Left renal cortex interstitium (tissue), 4 donors: ENCODE measurements at regions not wholly inside any gene's neighbourhood (a gene's known extent, or its start where the extent isn't known, plus 50 kb on each side); places are given as distances from the start of the nearest gene placed in this dataset.
A peak's percentile ranks its signal among the peaks of the same experiment; 100 is the strongest.

Experiments
- DNase-seq, 4 donors: peaks; one replicate each; pipeline ENCODE4 v3.0.0-alpha.2; 2013; ENCODE audit warnings: low read depth in 4 of 4, low spot score in 2 of 4, missing footprints in 1 of 4

DNA sequence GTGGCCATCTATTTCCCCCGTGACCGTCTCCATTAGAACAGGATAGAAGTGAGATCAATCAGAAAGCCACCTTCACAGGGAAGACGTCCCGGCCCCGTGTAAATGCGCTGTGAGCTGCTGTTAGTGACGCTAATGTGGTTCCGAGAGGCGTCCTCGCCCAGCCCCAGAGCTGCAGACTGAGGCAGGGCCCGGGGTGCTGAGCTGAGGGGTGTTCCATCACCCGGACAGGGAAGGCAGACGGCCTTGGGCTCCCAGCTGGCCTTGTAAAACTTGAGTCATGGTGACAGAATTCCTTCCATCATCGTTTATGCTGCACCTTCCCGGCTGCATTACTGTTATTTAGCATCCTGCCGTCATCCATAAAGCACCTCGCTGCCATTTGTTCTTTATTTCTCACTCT is 195.3 kb upstream of the CTBP2 start:
- no peak for DNase-seq

DNA sequence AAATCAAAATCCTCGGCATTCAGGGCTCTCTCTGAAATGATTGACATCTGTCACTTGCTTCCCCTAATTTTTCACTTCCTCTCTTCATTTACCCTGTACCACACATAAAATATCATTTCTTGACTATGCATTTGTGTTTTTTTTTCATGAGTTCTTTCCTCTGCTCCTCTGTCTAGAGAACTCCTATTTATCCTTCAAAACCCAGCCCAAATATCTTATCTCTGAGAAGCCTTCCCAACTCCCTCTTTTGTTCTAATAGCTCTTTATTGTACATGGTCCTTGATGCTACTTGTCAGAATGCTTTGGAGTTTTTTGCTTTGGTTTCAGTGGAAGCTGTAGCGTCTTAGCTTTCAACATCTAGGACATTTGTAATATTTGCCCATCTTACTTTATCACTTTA is 190.2 kb upstream of the CTBP2 start:
- DNase-seq, result no peak

DNA sequence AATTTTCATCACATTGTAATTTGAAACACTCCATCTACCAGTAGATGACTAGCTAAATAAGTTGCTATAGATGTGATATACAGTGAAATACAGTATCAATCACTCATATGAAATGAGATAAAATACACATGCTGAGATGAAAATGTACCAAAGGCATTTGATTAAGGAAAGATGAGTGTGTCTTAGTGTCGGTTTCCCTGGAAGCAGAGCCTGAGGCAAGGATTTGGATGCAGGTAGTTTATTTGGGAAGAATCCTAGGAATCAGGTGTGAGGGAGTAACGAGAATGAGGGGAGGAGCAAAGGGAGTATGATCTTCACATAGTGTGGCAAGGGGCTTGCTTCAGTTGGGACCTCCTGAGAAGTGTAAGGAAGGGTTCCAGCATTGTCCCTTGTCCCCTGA is 188.2 kb upstream of the CTBP2 start:
- DNase-seq, result no peak

DNA sequence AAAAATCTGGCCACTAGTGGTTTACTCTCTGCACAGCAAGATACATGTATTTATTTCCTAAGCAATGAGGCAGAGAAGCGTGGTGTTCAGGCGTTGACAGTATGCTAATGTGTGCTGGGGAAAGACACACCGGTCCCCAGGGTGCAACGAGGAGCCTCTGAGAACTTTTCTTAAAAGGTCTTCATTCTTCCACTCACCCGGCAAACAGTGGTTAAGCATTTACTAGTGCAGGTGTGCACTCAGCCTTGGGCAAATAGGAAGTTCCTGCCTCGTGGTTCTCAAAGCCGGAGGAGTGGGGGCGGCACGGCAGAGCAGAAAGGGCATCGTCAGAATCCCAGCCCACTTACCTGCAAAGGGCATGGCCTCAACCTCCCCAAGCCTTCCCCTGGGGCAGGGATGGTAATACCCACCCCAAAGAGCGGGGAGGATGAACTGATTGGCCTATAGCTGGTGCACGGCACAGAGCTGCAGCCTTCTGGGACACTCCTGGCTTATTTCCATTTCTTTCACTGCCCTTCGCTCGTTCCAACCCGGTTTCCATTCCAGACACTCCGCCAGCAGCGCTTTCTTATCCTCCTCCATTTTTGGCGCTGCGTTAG is 184.3 kb upstream of the CTBP2 start:
- peak; percentile 4 to 44 (median 12) for DNase-seq

DNA sequence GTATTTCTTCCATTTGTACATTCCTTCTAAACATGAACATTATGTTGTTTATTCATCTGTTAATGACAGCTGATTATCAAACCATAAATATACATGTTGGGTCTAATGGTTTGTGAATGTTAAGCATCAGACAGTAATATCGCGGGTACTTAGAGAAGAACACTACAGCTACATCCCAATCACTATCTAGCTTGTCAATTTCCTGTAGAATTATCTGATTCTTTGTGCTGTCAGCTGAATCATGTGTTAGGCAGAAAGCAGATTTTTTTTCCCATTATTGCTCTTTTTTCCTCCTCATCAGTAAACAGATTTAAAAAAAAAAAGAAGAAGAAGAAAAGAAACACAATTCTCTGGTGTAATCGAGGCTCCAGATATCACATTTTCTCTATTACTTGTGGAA is 183.6 kb upstream of the CTBP2 start:
- DNase-seq, result no peak

DNA sequence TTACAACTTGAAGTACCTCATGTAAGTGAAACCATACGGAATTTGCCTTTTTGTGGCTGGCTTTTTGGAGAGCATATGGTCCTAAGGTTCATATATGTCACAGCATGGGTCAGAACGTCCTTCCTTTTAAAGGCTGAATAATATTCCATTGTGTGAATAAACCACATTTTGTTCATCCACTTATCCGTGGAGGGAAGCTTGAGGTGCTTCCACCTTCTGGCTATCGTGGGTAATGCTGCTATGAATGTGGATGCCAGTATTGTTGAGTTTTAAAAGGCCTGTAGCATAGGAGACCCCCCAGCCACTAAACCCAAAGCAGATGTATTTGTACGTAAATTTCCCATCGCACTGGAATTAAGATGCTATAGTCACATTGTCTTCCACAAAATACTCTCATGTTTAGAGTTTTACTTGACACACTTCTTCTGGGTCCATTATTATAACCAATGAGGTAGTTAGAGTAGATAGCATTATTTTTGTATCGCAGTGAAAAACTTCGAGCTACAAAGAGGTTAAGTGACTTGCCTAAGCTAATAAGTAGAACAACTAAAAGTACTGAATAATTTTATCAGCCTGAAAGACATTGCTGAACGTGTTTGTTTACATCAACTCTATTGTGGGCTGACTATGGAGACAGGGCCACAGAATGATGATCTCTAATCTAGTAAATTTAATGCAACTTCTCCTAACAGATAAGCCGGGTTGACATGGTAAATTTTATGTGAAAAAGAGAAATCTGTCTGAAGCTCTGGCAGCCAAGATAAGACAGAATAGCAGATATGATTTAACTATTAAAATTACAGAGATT is 183.0 kb upstream of the CTBP2 start:
- no peak for DNase-seq

DNA sequence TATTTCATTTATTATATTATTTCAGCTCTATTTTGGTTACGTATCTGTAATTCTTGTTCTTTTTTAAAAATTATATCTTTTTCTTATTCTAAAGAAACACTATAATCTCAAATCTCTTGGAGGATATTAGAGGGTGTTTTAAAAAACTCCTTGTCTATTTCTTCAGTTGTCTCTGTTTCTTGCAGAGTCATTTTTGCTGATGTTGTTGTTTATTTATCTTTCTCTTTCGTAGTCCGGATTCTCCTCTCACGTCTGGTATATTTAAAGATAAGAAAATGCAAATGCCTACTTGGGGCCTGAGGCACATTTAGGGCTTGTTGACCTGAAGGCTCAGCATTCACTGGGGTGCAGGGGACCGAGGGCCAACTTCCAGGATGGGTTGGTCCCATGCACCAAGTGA is 181.2 kb upstream of the CTBP2 start:
- no peak for DNase-seq

DNA sequence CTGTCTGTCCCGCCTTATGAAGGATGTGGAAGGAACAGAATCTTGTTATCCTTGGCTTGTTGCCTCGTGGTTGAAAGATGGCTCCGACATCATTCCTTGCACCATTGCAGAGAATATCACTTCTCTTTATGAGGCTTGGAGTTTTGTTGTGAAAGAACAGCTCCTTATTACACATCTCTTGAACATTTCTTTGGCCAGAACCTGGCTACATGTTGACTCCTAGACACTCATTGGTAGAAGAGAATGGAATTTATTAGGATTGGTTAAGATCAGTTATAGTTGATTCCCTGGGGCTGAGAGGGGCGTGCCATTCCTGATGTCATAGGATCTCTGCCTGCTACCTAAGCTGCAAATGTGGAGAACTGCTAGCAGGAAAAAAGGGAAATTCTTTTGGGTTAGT is 180.5 kb upstream of the CTBP2 start:
- no peak for DNase-seq

DNA sequence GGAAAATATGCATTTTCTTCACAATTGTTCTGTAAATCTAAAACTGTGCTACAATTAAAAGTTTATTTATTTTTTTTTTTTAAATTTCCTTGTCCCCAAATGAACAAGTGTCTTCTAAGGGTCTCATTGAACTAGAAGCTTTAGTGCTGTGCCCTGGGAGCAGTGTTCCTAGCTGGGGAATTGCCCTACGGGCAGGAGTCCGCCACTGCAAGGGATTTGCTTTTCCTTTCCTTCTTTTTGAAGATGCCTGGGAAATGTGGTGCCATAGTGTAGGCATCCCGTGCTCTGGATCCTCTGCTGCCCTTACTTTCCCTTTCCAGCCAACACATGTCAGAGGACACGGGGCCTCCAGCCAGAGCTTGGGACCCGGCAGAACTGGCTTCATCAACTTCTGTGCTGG is 177.1 kb upstream of the CTBP2 start:
- DNase-seq, result no peak

DNA sequence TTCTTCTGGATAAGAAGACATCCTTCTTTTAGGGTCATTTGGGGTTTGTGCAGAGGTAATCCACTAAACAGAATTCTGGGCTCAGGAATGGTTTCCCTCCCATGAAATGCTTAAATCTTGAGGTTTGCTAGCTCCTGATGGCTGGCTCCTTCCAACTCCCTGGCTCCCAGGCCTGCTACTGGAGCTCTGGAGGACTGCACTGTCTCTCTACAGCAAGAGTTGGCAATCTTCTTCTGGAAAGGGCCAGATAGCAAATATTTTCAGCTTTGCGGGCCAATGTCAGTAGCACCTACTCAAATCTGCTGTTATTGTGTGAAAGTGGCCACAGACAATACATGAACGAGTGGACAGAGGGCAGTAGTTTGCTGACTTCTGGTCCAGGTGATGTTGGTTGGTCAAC is 174.2 kb upstream of the CTBP2 start:
- no peak for DNase-seq

DNA sequence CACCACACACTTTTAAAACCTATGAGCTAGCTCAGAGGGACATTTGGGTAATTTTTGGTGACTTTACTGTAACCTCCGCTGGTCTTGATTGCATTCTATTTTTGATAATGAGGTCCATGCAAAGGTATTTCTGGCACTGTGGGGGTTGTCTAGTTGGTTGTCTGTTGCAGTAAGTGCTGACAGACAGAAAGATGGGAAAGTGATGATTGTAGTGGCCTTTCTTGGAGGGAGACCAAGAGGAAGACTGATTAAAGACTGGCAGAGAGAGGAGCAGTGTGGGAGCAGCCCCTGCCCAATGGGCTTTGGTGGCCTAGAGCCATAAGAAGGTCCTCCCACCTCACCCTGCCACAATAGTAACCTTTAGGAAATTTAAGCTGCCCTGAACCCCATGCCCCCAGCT is 173.4 kb upstream of the CTBP2 start:
- no peak for DNase-seq

DNA sequence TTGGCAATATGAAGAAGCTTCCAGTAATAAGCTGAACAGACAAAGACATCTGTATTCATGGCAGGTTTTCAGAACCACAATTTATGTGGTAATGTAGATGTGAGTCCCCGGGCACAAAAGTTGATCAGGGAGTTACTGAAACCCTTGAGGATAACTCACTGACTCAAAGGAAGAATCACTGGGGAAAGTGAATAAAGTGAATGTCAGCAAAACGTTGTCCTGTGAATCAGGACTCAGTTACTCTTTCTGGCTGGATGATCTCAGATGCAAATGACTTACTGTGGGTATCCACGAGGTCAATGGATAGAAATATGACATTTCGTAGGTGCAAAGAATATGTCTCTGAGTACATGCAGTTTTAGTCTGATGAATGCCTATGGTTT is 172.8 kb upstream of the CTBP2 start:
- DNase-seq, result no peak

DNA sequence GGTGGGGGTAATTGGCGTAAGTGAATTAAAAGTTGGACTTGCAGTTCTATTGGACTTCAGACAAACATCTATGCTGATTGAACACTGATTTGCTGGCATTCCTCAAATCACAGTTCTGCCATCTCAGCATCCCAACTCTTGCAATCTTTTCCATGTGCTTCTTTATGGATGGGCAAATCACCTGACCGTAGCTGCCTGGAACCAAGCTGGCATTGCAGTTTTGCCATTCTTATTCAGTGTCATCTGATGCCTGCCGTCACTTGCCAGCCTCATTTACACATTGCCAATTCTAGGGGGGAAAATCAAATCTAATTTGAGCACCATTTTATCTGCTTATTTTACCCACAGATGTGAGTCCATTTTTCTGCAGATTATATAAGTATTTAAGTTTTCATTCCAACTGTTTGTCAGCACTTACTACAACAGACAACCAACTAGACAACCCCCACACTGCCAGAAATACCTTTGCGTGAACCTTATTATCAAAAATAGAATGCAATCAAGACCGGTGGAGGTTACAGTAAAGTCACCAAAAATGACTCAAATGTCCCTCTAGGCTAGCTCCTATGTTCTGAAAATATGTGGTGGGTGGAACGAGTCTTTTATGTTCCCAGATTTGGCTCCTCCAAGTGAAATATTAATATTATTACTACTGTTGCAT is 172.3 kb upstream of the CTBP2 start:
- DNase-seq, result no peak

DNA sequence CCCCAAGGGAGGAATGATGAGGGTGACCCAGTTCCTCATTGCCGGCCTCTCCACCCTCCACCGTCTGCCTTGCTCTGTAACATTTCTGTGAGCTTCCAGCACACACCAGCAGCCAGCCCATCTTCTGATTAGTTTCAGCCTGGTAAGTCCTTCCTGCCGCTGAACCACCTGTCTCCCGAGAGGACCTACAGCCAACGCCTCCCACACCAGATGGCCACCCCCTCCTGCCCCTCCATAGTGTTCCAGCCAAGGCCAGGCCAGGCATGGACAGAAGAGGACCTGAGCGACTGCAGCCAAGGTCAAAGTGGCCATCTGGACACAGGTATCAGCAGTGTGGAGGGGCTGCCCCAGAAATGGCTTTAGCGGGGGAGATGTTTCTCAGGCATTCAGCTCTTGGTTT is 170.7 kb upstream of the CTBP2 start:
- no peak for DNase-seq

DNA sequence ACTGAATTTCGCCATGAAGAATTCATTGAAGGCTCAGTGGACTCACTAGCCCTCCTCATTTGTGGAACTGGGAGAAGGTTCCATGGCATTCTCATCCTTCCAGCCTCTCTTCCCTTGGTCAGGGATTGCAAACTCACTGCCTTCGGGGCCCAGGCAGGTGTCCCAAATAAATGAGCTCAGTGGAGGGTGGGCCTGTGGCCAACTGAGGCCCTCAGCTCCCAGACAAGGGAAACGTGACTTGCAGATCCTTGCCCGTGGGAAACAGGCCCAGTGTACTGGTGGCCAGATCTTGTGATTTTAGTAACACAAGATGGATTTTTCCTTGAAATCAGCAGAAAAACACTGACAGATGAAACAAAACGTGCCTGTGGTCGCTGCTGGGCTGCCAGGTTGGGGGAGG is 168.7 kb upstream of the CTBP2 start:
- DNase-seq, result no peak

DNA sequence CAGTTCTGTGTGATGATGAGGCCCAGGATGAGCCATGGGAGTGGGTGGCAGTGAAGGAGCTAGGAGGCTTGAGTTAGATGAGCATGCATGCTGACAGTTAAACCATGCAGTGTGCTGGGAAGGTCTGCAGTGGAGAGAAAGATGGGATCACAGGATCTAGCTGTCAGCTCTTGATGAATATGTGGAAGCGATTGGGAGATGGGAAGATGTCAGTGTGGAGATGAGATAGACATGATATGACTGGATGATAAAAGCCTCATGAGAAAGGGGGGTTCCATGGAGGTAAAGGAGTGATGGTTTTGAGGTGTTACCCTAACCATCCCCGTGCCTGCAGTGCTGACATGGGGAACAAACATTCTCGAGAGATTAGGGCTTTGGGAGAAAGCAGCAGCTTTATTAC is 165.0 kb upstream of the CTBP2 start:
- no peak for DNase-seq

DNA sequence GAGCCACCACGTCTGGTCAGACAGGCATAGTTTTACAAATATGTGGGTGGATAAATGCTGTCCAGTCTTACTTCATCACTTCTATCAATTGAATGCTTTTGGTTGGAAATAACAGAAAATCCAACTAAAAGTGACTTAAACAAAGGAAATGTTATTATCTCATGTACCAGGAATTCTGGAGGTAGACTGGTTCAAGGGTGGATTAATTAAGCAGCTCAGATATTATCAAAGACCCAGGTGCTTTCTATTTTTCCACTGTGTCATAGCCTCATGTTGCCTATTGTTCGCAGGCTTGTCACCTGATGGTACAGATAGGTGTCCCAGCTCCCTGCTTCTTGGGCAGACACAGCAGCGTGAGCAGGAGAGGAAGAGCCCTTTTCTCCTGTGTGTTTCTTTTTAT is 156.1 kb upstream of the CTBP2 start:
- DNase-seq, result no peak

DNA sequence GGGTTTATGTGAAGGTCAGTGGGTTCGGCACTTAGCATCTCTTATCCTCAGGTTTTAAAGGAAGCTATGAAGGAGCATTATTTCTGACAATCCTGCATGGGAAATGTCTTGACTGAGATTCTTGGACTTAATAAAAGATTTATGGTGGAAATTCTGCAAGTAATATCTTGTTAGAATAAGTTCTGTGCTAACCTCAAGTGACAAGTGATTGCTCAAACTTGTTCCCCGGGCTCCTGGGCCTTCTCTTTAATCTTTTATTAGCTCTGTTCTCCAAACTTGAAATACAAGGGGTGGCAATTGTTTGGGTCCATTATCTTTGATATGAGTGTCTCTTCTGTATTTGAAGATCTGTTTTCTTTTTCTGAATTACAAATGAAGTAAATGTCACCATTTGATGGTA is 140.6 kb upstream of the CTBP2 start:
- DNase-seq, result no peak

DNA sequence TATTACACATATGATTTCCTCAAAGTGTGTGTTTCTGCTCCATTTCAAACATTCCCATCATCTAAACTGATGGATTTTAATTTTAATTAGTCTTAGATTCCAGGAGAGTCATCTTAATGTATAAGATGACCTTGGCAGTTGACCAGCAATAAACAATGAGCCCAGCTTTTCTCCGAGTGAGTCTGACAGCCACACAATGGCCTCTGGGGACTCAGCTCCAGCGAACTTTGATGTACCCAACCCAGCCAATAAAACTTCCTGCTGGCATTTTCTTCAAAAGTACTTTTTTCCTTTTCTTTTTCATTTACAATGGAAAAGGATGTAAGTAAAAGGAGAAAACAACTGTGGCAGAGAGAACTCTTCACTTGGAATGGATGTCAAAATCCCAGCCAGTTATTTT is 139.1 kb upstream of the CTBP2 start:
- DNase-seq, result no peak

DNA sequence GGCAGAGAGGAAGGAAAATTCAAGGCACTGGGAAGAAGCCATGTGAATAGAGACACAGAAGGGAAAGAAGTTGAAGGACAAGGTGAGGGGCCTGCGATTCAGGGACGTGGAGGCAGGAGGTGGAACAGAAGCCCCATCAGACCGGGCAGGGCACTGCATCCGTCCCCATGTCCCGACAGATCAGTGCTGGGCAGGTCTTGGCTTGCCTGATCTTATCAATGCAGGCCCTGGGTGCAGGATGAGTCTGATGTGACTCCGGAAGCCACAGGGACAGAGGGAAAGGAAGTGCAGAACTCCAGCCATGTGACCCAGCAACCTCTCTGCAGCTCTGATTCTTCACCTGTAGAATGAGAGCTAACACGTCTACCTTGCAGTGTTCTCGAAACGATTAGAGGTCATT is 136.2 kb upstream of the CTBP2 start:
- no peak for DNase-seq

DNA sequence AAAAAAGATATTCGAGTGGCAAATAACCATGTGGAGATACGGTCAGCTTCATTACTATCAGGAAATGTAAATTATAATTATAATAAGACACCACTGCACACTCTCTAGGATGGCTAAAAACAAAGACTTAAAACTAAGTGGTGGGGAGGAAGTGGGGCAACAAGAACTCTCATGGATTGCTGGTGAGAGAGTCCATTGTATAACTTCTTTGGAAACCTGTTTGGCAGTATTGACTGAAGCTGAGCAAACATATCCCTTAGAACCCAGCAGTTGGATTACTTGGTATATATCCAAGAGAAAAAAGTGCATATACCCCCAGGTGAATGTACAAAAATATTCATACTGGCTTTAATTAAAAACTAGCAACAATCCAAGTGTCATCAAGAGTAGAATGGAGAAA is 133.7 kb upstream of the CTBP2 start:
- no peak for DNase-seq

DNA sequence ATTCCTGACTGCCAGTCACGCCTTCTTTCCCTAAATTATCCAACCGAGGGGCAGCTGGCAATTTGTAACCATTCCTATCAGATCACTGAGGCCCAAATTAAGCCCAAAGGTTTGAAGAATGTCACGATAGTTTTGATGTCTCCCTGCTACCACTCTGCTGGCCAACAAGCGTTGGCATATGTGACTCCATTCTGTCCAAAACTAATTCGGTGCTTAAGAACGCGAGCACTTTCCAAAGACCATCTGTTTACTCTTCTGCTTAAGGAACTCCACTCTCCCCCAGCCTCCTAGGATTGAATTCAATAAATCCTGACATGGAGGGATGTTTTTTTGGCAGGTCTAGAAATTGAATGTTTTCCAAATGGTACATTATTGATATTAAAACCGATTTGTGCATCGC is 131.5 kb upstream of the CTBP2 start:
- no peak for DNase-seq
